Left kidney (tissue), 1 donor: ENCODE measurements at regions not wholly inside any gene's neighbourhood (a gene's known extent, or its start where the extent isn't known, plus 50 kb on each side); places are given as distances from the start of the nearest gene placed in this dataset.

Experiments
- DNase-seq: peaks from one replicate; pipeline ENCODE4 v3.0.0-alpha.2; 2013

DNA sequence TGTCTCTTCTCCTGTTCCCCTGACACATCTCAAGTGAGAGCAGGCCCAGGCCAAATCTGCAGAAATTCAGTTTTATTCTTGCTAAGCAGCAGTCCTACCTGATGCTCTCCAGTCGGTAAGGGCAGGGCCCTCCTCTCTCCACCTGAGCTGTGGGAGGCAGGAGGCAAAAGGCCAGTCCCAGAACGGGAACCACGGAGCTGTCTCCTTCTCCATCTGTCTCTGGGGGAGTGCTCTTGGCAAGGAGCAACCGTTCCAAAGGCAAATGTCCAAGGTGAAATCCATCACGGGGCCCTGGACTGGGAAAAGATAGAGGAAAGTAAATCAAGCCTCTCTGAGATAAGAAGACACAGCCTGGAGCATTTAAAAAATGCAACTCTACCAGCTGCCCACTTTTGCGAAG, 65.2 kb upstream of the CDON start:
- DNase-seq, result no peak

- DNase-seq, result no peak
Observed at GRCh38 chr11:126127284-126127845, 64.7 kb upstream of the CDON start.

DNA sequence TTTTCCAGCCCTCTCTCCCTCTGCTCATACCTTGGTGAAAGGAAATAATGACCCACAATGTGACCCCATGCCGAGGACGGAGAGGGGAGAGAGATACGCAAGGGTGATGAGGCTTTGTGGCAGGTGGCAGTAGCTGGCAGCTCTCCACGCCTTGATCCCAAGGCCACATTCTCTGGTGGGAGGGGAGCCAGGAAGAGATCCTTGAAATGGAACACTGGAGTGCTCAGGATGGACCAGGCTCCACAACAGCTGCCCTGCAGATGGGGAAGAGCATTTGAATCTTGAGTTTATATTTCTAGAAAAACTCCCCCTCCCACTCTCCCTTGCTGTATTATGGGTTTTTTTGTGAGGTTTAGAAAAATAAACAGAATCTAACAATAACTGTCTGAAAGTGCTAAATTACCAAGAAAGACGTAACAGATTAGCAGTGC, 61.6 kb upstream of the CDON start:
- DNase-seq, result no peak

DNA sequence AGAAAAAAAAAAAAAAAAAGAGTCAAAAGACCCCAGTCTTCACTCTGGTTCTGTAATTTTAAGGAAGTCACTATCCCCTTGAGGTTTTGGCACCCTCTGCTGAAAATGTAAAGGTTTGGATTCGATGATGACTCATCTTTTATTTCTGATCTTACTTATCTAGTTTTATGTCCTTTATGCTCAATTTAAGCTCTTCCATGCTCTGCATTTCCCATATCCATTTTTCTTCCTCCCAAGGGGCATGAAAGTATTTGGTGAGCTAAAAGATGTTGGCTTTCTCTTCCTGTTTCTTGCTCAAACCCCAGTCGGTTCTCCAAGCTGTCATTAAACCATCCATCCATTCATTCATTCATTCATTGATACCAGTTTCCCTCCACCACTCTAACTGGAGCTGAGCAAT, 61.0 kb upstream of the CDON start:
- DNase-seq, result no peak

GRCh38 chr11:126122863-126123262, 60.2 kb upstream of the CDON start:
- DNase-seq, result no peak

DNA sequence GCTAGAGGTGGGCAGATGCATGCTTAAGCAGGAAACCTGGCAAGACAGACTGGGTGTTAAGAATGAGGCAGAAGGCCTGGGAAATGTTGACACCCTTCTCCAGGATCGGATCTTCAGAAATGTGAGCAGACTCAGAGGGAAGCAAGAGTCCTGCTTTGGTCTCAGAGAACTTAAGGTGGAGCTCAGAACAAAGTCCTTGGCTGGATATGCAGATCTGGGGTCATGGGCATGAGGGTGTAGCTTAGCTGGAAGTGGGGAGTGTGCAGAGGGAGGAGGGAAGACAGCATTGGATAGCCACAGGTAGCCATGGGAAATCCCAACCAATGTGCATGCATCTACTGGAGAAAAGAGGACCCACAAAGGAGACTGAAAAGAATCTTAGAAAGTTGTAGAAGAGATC, 58.6 kb upstream of the CDON start:
- no peak for DNase-seq

DNA sequence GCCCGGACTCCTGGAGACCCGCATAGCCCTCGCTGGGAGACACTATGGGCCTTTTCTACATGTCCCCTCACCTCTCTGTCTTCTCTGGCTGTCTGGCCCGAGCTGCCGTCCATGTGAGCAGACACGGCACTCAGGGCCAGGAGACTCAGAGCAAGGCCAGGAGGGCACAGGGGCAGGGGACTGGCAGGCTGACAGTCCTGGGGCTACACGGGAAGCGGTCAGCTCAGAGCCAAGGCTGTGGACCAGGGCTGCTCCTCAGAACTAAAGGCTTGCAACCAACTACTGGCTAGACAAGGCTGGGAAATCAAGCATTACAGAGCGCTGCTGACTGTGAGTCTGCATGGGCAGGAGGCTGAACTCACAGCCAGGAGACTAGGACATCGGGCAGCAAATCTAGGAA, 56.1 kb upstream of the CDON start:
- DNase-seq, result no peak

DNA sequence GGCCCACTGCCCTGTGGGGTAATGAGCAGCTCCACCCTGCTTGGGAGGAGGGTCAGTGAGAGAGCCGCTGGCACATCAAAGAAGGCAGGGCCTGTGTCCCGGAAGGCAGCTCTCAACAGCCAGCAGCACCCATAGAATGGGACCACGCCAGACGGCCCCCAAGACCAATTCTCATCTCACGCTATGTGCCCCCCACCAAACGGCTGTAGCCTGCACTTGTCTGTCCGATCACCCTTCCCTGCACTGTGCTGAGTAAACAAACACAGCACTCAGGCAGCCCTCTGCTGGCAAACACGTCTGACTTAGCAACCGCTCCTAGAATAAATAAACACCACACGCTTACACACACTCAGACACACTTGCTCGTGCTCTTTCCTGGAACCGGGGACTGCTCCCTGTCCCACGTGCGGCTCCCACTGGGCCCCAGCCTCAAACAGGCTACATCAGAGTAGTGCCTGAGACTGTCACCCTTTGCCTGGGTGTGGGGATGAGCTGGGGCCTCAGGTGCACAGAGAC, 53.2 kb upstream of the CDON start:
- DNase-seq, result peak; percentile 81

- no peak for DNase-seq
Observed at GRCh38 chr11:126115127-126115495, 52.4 kb upstream of the CDON start.

DNA sequence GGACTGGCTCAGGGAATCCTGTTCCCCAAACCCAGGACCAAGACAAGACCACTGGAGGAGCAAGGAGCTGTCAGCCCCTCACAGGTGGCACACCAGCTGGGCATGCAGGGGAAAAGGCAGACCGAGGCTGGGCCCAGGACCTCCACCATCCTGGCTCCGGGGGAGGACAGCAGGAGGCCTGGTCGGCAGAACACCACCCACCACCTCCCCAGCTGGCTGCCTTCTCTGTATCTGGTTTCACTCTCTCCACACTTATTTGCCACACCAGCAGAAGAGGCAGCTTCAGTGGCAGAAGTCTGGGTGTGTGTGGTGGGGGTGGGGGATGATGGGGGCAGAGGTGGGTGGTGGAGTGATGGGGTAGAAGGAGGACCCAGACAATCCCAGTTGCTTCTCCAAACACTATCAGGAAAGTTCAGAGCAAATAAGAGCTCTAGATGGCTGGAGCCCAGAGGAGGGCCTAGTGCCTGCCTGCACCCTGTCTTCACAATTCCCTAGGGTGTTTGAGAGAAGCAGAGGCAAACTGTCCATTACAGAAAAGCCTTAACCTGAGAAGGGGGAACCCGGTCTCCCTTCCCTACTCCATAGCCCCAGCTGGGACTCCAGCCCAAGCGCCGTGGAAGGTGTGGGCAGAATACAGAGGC, 51.9 kb upstream of the CDON start:
- no peak for DNase-seq

- DNase-seq, result no peak
Observed at GRCh38 chr11:126113963-126114362, 51.3 kb upstream of the CDON start.

DNA sequence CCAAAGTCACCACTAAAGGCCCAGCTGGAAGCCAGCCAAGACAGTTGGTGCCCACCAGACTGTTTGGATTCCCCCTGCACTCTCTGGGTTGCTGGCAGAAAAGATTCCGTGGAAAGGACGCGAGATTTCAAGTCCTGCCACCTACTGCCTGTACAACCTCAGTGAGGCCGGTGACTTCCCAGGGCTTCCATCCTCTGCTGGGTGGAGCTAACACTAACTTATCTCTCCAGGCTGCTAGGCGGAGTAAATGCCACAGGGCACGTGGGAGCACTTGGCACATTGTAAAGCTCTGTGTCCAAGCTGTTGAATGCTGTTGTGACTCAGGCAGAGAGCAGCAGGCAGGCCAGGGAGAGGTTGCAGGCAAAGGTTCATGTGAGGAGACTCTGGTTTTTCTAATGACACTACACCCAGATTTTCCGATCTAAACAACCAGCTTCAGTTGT, 50.9 kb upstream of the CDON start:
- no peak for DNase-seq

GRCh38 chr11:126113012-126113411, 50.3 kb upstream of the CDON start:
- DNase-seq, result no peak

GRCh38 chr11:126112547-126112946, 49.9 kb upstream of the CDON start:
- peak; percentile 55 for DNase-seq
